Panc1 (cell line): ENCODE measurements at regions not wholly inside any gene's neighbourhood (a gene's known extent, or its start where the extent isn't known, plus 50 kb on each side); places are given as distances from the start of the nearest gene placed in this dataset.

ENCODE experiments used
- ATAC-seq: fragments of 200-7000 bp; cut with Tn5 transposase; 2 replicates; pipeline ENCODE4 v1.9.1; 2020; ENCODE audit warnings: mild to moderate bottlenecking, moderate library complexity
- BruUV-seq: library from RNA; stranded (reverse); fragments of 400-500 nt; replicated peaks from 2 replicates; lab custom pipeline; 2021; lab: Mats Ljungman, UMichigan
- CTCF ChIA-PET: fragments of 300-600 bp; sonication (Branson Sonifier 250); formaldehyde crosslinking; loops from one replicate; lab custom pipeline; 2022; ENCODE audit warnings: antibody characterized with exemption; lab: Charles Lee
- POLR2A ChIA-PET: fragments of 300-600 bp; sonication (Branson Sonifier 250); formaldehyde crosslinking; loops from one replicate; lab custom pipeline; 2022; ENCODE audit warnings: antibody characterized with exemption; lab: Charles Lee
- DNase-seq: peaks from one replicate; pipeline ENCODE4 v3.0.0-alpha.2; 2010; ENCODE audit warnings: low read depth, low spot score
- H3K27ac ChIP-seq: 2 replicates; pipeline ENCODE4 v1.5.1; 2011; ENCODE audit warnings: mild to moderate bottlenecking, low read length, inconsistent platforms
- H3K27me3 ChIP-seq: fragments of 200-500 bp; sonication (Bioruptor generic); 2 replicates; pipeline ENCODE4 v1.6.0; 2014; ENCODE audit warnings: low read length, inconsistent platforms; ENCODE audit not compliant: control insufficient read depth, insufficient read depth
- H3K36me3 ChIP-seq: fragments of 200-500 bp; sonication (Bioruptor generic); 2 replicates; pipeline ENCODE4 v1.5.1; 2014; ENCODE audit warnings: inconsistent platforms, mild to moderate bottlenecking, low read length, moderate library complexity; ENCODE audit not compliant: control insufficient read depth, insufficient read depth
- H3K4me1 ChIP-seq: 2 replicates; pipeline ENCODE4 v1.5.1; 2011; ENCODE audit warnings: inconsistent platforms, mild to moderate bottlenecking, low read length, moderate library complexity; ENCODE audit not compliant: control insufficient read depth, insufficient read depth
- H3K4me3 ChIP-seq, 2 experiments: 2 replicates each; pipeline ENCODE4 v1.5.1; 2011 to 2012; ENCODE audit warnings: low read depth in 2 of 2, low read length in 2 of 2, mild to moderate bottlenecking in 2 of 2, inconsistent platforms in 1 of 2, moderate library complexity in 1 of 2
- H3K9me3 ChIP-seq: fragments of 200-500 bp; sonication (Bioruptor generic); 2 replicates; pipeline ENCODE4 v1.5.1; 2014; ENCODE audit warnings: low read depth, mild to moderate bottlenecking, inconsistent platforms, low read length, moderate library complexity; ENCODE audit not compliant: control insufficient read depth, insufficient read depth
- CTCF ChIP-seq: fragments of 450-650 bp; IDR thresholded peaks from 2 replicates; pipeline ENCODE4 v1.5.1; 2017; ENCODE audit warnings: mild to moderate bottlenecking
- POLR2AphosphoS5 ChIP-seq: IDR thresholded peaks from 2 replicates; pipeline ENCODE4 v1.6.1; 2012; ENCODE audit warnings: mild to moderate bottlenecking, low read depth, low read length, moderate library complexity
- SIN3A ChIP-seq: IDR thresholded peaks from 2 replicates; pipeline ENCODE4 v1.6.1; 2012; ENCODE audit warnings: low read depth, mild to moderate bottlenecking, low read length, moderate library complexity, borderline replicate concordance; ENCODE audit not compliant: insufficient read depth
- TCF7L2 ChIP-seq: IDR thresholded peaks from 2 replicates; pipeline ENCODE4 v1.6.1; 2011; ENCODE audit warnings: mild to moderate bottlenecking, low read depth, low read length, inconsistent platforms
- in situ Hi-C: cut with HindIII; loops from 2 replicates; pipeline ENCODE4 v1.10.0; 2016; ENCODE audit warnings: low sequenced_read_pairs, low pct_unique_long_range_greater_than_20kb
- intact Hi-C: fragments of 100-400 bp; cut with micrococcal nuclease; formaldehyde crosslinking; loops from one replicate; pipeline ENCODE4 v1.10.0; 2022; ENCODE audit not compliant: unreplicated experiment
- TF ChIP-seq, protein P1 (sequence below), 2 experiments: IDR thresholded peaks; 2 replicates each; pipeline ENCODE4 v1.6.1; 2011 to 2012; ENCODE audit warnings: low read depth in 2 of 2, control low read depth in 1 of 2, low read length in 1 of 2, mild to moderate bottlenecking in 1 of 2, moderate library complexity in 1 of 2; ENCODE audit not compliant: insufficient read depth in 1 of 2

GRCh38 chr2:121080013-121080772 lies 204.8 kb downstream of the TFCP2L1 start:
- no TSS peak for BruUV-seq
- Histone ChIP-seq H3K9me3 (no peaks in the 10 kb centered on the region), H3K27ac (no peak overlapping the region), H3K4me1 (peaks cover 6% of the 10 kb centered on the region), H3K4me3 (no peak overlapping the region), H3K36me3 (no peaks in the 10 kb centered on the region), H3K27me3 (no peaks in the 10 kb centered on the region)
- TF ChIP-seq CTCF = peak; percentile 90
- TF ChIP-seq SIN3A = no peak
- intact Hi-C loops = loop anchor here (1.0 kb wide), 1 partner anchor 385 kb away; no protein-coding TSS in a partner anchor
- 0 out of 2 replicates have a peak, but pooled peaks have one; percentile 49 for ATAC-seq
- no peak for DNase-seq
- in situ Hi-C loops = no loop called here
- CTCF ChIA-PET = interaction anchor here (0.7 to 2.4 kb wide), 4 partner anchors 9 to 572 kb away, joined by 3 to 15 read pairs (median 9); no protein-coding TSS in a partner anchor
- POLR2A ChIA-PET = interaction anchor here (0.5 to 0.6 kb wide), 2 partner anchors 10 to 1203 kb away, joined by 3 to 5 read pairs; no protein-coding TSS in a partner anchor

DNA sequence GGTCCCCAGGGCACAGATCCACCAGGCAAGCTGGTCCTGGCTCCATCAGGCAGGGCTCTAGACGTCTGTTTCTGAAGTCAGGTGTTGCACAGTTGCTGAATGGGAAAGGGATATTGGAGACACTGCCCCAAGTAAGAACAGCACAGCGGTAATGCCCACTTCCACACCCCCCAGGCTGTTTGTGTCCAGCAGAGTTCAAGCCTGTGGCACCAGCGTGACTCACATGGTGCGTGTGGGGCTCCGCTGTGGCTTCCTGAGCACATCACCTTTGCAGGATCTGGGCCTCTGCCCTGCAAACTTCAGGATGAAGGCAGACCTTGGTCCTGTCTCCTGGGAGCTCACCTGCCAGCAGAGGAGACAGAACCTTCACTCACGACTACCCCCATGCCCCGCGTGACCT lies 203.3 kb downstream of the TFCP2L1 start:
- Histone ChIP-seq H3K27ac (no peak overlapping the region), H3K36me3 (no peaks in the 10 kb centered on the region), H3K4me3 (no peak overlapping the region), H3K27me3 (no peaks in the 10 kb centered on the region), H3K9me3 (no peaks in the 10 kb centered on the region), H3K4me1 (no peaks in the 10 kb centered on the region)
- TF ChIP-seq CTCF (no peak), TCF7L2 (no peak), SIN3A (no peak), POLR2AphosphoS5 (no peak)
- TF ChIP-seq, protein P1, sequence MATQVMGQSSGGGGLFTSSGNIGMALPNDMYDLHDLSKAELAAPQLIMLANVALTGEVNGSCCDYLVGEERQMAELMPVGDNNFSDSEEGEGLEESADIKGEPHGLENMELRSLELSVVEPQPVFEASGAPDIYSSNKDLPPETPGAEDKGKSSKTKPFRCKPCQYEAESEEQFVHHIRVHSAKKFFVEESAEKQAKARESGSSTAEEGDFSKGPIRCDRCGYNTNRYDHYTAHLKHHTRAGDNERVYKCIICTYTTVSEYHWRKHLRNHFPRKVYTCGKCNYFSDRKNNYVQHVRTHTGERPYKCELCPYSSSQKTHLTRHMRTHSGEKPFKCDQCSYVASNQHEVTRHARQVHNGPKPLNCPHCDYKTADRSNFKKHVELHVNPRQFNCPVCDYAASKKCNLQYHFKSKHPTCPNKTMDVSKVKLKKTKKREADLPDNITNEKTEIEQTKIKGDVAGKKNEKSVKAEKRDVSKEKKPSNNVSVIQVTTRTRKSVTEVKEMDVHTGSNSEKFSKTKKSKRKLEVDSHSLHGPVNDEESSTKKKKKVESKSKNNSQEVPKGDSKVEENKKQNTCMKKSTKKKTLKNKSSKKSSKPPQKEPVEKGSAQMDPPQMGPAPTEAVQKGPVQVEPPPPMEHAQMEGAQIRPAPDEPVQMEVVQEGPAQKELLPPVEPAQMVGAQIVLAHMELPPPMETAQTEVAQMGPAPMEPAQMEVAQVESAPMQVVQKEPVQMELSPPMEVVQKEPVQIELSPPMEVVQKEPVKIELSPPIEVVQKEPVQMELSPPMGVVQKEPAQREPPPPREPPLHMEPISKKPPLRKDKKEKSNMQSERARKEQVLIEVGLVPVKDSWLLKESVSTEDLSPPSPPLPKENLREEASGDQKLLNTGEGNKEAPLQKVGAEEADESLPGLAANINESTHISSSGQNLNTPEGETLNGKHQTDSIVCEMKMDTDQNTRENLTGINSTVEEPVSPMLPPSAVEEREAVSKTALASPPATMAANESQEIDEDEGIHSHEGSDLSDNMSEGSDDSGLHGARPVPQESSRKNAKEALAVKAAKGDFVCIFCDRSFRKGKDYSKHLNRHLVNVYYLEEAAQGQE (IDR thresholded peaks at IDR 0.05; ENCODE audit: insufficient read depth in 1 of 2, low read depth in 2 of 2, low read length in 1 of 2) = no peak
- POLR2A ChIA-PET = no interaction called here
- intact Hi-C loops = no loop called here
- no TSS peak for BruUV-seq
- in situ Hi-C loops = no loop called here
- CTCF ChIA-PET = no interaction called here
- DNase-seq (no peak), ATAC-seq (no peak)
